ENCODE measurements at regions not wholly inside any gene's neighbourhood (a gene's known extent, or its start where the extent isn't known, plus 50 kb on each side); places are given as distances from the start of the nearest gene placed in this dataset.

DNA sequence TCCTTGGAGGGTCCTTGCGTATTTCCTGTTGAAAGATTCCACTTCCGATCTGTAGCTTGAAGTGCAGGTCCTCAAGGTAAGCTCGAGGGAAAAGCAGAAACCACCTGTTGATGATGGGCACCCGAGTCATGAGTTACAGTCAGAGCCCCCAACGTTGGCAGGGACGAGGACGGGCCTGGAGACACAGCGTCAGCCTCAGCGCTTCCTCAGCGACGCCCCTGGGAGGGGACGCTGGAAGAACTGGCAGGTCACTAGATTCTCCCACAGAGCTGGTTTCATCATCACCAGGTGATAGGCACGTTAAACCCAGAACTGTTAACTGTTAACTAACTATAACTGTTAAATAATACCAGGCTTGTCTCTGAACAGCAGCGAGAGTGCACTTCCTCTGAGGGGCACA, 101.8 kb downstream of the TNFAIP2 start:
- TF ChIP-seq POLR2A (IDR thresholded peaks at IDR 0.05; ENCODE audit: low read depth, low read length) = no peak
- TF ChIP-seq POLR2AphosphoS5 (IDR thresholded peaks at IDR 0.05; ENCODE audit: low read depth, low read length) = no peak
- no peak for TF ChIP-seq TAF1 (IDR thresholded peaks at IDR 0.05; ENCODE audit: borderline replicate concordance, low read depth, low read length)
- no peak for DNase-seq (ENCODE audit: insufficient read length)
- no peak for FAIRE-seq

DNA sequence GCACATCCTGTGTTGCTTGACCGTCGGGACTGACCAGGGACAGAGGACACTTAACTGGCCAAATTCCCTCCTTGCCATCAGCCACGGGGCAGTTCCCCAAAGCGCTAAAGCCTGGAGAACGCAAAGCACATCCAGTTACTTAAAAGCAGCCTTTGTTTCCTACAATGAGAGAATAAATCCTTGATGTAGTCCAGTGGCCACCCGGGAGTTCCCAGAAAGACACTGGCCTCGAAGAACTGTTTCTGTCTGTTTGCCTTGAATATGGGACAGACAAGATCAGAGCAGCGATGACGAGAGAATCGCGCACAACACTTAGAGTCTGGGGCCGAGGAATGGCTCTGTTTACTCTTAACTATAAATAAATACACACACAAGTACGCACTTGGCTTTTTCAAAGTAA, 102.2 kb downstream of the TNFAIP2 start:
- no peak for TF ChIP-seq POLR2AphosphoS5 (IDR thresholded peaks at IDR 0.05; ENCODE audit: low read depth, low read length)
- no peak for TF ChIP-seq POLR2A (IDR thresholded peaks at IDR 0.05; ENCODE audit: low read depth, low read length)
- TF ChIP-seq TAF1 (IDR thresholded peaks at IDR 0.05; ENCODE audit: borderline replicate concordance, low read depth, low read length) = no peak
- no peak for DNase-seq (ENCODE audit: insufficient read length)
- no peak for FAIRE-seq

DNA sequence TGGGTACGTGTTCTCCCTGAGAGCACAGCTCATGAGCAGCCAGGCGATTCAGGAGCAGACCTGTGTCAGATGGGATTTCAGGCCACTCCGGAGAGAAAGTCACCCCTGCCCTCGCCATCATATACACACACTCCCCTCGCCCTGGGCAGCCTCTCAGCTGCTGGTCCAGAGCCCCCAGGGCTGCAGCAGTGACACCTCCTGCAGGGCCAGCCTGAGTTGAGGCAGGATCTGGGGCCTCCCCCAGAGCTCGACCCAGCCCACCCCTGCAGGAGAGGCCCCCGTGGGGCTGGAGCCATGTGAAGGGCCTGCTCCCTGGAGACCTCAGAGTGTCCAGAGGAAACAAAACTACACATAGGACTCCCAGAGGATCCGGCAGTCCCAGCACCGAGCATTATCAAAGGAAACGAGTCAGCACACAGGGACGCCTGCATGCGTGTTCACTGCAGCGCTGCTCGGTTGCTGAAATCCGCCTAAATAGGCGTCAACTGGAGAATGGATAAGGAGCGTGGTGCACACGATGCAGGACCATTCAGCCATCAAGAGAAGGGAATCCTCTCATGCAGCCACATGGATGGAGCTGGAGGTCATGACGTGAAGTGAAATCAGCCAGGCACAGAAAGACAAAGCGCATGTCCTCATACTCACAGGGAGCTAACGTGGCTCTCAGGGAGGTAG, 104.0 kb downstream of the TNFAIP2 start:
- TF ChIP-seq POLR2A (IDR thresholded peaks at IDR 0.05; ENCODE audit: low read depth, low read length) (no peak), TAF1 (IDR thresholded peaks at IDR 0.05; ENCODE audit: borderline replicate concordance, low read depth, low read length) (no peak), POLR2AphosphoS5 (IDR thresholded peaks at IDR 0.05; ENCODE audit: low read depth, low read length) (no peak)
- DNase-seq (ENCODE audit: insufficient read length) (no peak), FAIRE-seq (no peak)

DNA sequence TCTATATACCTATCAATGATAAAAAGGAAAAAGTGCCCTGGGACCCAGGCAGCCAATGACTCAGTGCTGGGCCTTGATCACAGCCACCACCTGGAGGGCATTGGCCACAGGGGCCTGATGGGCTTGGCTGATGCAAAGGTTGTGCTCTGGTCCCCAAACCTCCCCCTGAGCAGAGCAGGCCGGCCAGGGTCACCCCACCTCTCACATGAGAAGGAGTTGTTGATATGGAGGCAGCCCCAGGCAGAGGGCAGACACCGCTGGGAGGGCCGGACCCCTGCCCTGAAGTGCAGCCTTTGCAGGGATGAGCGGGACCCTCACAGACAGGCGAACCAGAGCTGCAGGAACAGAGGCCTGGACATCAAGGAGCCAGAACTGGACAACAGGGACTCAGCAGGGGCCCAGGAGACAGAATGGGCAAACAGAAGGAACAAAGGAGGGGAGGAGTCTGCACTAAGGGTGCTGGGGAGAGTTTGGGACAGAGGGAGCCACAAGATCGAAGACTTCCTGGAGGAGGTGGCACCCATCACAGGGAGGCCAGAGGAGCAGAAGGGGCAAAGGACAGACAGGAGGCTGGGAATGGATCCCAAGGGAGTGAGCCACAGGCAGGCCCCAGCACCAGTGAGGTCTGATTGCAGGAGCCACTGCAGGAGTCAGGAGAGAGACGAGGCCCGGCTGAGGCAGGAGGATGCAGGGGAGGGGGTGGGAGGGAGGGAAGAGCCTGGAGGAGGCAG, 105.0 kb downstream of the TNFAIP2 start:
- no peak for DNase-seq (ENCODE audit: insufficient read length)
- TF ChIP-seq POLR2A (IDR thresholded peaks at IDR 0.05; ENCODE audit: low read depth, low read length) (no peak), TAF1 (IDR thresholded peaks at IDR 0.05; ENCODE audit: borderline replicate concordance, low read depth, low read length) (no peak), POLR2AphosphoS5 (IDR thresholded peaks at IDR 0.05; ENCODE audit: low read depth, low read length) (no peak)
- no peak for FAIRE-seq

DNA sequence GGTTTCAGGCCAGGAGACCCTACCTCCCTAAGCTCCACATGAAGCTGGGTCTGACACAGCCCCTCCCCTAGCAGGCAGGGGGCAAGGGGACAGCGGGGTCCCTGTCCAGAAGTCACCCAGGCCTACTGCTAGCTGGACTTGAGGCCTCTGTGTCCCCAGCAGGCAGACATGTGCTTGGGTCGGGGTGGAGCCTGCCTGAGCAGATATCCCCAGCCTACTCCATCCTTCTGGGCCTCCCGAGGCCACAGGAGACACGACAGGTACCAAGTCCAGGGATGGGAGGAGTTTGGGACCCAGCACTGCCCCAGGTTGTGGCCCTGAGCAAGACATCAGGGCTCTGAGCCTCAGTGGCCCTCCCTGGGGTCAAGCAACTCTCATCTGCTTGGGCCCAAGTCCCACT, 105.2 kb upstream of the EIF5 start:
- DNase-seq (ENCODE audit: insufficient read length) (no peak), FAIRE-seq (no peak)
- TF ChIP-seq POLR2AphosphoS5 (IDR thresholded peaks at IDR 0.05; ENCODE audit: low read depth, low read length) = no peak
- no peak for TF ChIP-seq POLR2A (IDR thresholded peaks at IDR 0.05; ENCODE audit: low read depth, low read length)
- TF ChIP-seq TAF1 (IDR thresholded peaks at IDR 0.05; ENCODE audit: borderline replicate concordance, low read depth, low read length) = no peak

DNA sequence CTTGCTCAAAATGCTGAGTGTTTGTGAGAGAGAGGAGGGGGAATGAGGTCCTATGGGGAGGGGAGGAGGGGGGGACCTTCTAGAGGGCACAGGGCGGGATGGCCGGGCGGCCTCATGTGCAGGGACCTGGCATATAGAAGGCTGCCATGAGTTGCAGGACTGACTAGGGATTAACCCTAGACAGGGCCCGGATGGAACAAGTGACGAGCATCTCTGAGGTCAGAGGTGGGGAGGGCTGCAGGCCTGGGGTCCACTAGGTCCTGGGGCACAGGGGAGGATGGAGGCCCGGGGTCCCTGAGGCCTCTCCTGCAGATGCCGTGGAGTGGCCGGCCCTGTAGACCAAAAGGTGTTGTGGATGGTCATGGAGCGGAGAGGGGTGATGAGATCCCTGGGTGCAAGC, 104.0 kb upstream of the EIF5 start:
- DNase-seq (ENCODE audit: insufficient read length) = no peak
- FAIRE-seq = no peak
- TF ChIP-seq TAF1 (IDR thresholded peaks at IDR 0.05; ENCODE audit: borderline replicate concordance, low read depth, low read length) = no peak
- no peak for TF ChIP-seq POLR2AphosphoS5 (IDR thresholded peaks at IDR 0.05; ENCODE audit: low read depth, low read length)
- no peak for TF ChIP-seq POLR2A (IDR thresholded peaks at IDR 0.05; ENCODE audit: low read depth, low read length)

DNA sequence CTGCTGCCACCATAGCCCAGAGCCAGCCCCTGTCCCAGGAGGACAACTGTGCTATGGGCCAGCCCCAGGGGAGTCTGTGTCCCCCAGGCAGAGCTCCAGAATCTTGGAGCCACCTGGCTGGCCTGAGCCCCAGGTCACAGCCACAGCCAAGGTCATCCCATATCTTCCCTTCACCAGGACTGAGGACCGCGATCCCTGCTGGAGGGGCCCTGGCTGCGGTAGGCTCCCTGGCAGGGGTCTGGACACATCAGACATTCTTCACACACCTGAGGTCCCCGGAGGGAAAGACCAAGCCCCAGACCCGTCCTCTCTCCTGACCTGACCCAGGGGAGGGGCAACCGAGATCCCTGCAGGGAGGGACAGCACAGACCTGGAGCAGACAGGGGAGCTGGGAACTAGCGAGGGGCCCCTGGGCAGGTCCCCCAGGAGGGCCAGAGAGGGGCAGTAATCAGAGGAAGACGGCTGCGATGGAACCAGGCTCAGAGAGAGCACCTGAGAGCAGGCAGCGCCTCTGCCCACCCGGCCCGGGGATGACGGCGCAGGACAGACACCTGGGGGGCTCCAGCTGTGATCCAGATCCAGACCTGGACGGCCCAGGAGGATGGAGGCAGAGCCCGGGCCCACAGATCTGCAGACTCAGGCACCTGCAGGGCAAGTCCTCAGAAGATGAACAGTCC, 103.2 kb upstream of the EIF5 start:
- no peak for TF ChIP-seq POLR2AphosphoS5 (IDR thresholded peaks at IDR 0.05; ENCODE audit: low read depth, low read length)
- no peak for TF ChIP-seq TAF1 (IDR thresholded peaks at IDR 0.05; ENCODE audit: borderline replicate concordance, low read depth, low read length)
- no peak for TF ChIP-seq POLR2A (IDR thresholded peaks at IDR 0.05; ENCODE audit: low read depth, low read length)
- FAIRE-seq (no peak), DNase-seq (ENCODE audit: insufficient read length) (no peak)

DNA sequence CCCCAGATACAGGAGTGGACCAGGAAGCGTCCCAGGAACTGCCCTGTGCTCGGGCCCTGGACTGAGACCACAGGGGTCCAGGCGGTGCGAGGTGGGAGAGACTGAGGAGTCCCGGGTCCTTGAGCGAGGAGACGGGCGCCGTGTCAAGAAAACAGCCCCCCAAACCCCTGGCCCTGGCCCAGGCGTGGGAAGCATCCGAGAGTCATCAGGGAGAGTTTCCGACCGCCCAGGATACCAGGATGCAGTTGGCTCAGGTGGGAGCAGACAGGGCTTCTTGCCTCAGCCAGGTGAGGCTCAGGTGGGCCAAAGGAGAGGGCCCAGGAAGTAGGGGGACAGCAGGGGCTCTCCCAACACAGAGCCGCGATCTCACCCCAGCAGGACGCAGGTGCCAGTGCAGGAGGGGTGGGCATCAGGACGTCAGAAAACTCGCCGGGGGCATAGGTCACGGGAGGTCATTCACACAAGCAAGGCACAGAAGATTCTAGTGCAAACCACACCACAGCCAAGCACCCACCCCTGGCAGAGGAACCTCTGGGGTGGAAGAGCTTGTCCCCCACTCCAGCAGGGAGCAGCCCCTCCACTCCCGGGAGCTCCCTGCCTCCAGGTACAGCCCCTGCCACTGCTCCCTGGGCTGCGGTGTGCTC, 102.5 kb upstream of the EIF5 start:
- no peak for TF ChIP-seq POLR2AphosphoS5 (IDR thresholded peaks at IDR 0.05; ENCODE audit: low read depth, low read length)
- TF ChIP-seq TAF1 (IDR thresholded peaks at IDR 0.05; ENCODE audit: borderline replicate concordance, low read depth, low read length) = no peak
- TF ChIP-seq POLR2A (IDR thresholded peaks at IDR 0.05; ENCODE audit: low read depth, low read length) = no peak
- FAIRE-seq (no peak), DNase-seq (ENCODE audit: insufficient read length) (no peak)

DNA sequence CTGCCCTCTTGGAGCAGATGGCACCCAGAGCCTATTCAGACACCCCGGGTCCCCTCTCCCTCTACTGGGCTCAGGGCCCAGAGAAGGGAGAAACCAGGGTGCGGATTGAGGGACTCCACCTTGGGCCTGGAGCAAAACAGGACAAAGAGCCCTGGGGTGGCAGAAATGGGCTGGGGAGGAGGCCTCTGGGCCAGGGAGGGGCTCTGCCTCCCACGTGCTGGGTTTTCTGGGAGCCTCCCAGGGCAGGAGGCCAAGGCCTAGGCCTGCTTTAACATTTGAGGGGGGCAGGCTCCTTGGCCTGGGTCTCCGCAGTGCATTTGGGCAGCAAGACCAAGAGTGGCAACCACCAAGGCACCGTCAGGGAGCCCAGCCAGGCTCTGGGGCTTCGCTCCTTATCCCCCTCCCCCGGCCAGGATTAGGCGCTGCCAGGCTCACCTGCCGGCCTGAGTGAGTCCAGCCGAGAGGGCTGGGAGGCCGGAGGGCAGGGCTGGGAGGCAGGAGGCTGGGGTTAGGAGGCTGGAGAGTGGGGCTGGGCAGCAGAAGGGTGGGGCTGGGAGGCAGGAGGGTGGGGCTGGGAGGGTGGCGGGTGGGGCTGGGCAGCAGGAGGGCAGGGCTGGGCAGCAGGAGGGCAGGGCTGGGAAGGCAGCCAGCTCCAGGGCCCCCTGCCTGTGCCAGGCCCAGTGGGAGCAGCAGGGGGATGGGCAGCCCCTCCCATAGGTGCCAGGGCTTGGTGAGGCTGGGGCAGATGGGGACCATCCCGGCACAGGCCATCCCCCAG, 101.8 kb upstream of the EIF5 start:
- no peak for FAIRE-seq

DNA sequence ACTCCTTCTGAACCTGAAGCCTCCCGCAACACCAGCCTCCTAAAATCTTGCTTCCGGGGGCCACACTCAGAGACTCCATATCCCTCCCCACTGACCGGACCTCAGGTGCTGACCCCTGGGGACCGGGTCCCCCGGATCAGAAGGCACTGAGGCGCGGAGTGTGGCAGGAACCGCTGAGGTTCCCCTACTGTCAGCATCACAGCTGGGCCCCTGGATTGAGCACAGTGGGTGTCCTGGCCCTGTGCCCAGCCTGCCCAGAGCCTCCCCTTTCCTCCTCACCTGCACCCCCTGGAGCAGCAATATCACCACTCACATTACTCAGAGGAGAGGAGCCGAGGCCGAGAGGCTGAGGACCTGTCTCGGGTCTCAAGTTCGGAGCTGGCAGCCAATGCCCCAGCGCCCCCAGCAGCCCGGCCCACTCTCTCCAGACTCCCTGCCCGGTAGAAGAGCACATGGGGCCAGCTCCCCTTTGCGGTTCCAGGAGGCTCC, 101.2 kb upstream of the EIF5 start:
- FAIRE-seq (no peak), DNase-seq (ENCODE audit: insufficient read length) (no peak)
- no peak for TF ChIP-seq TAF1 (IDR thresholded peaks at IDR 0.05; ENCODE audit: borderline replicate concordance, low read depth, low read length)
- TF ChIP-seq POLR2AphosphoS5 (IDR thresholded peaks at IDR 0.05; ENCODE audit: low read depth, low read length) = no peak
- no peak for TF ChIP-seq POLR2A (IDR thresholded peaks at IDR 0.05; ENCODE audit: low read depth, low read length)

More for the DNA sequence above, 101.8 kb upstream of the EIF5 start:
- no peak for DNase-seq (ENCODE audit: insufficient read length)
- TF ChIP-seq POLR2AphosphoS5 (IDR thresholded peaks at IDR 0.05; ENCODE audit: low read depth, low read length) (no peak), POLR2A (IDR thresholded peaks at IDR 0.05; ENCODE audit: low read depth, low read length) (no peak), TAF1 (IDR thresholded peaks at IDR 0.05; ENCODE audit: borderline replicate concordance, low read depth, low read length) (no peak)
